HG03457 (cell line): ENCODE measurements at regions not wholly inside any gene's neighbourhood (a gene's known extent, or its start where the extent isn't known, plus 50 kb on each side); places are given as distances from the start of the nearest gene placed in this dataset.

ENCODE experiments used
- ATAC-seq: cut with Tn5 transposase; IDR thresholded peaks from one replicate; pipeline ENCODE4 v1.9.1; 2021; ENCODE audit warnings: moderate number of reproducible peaks; ENCODE audit not compliant: unreplicated experiment

GRCh38 chr20:24761220-24762065 lies 187.6 kb upstream of the CST7 start:
- no peak for ATAC-seq

- no peak for ATAC-seq
These were observed 186.7 kb upstream of the CST7 start for GRCh38 chr20:24762371-24762770.

- no peak for ATAC-seq
These were observed 186.2 kb upstream of the CST7 start for GRCh38 chr20:24762791-24763350.

- ATAC-seq = no peak
These were observed 185.6 kb upstream of the CST7 start for GRCh38 chr20:24763386-24764026.

- no peak for ATAC-seq
These were observed 184.9 kb upstream of the CST7 start for GRCh38 chr20:24764027-24764793.

- no peak for ATAC-seq
These were observed 184.3 kb upstream of the CST7 start for GRCh38 chr20:24764794-24765202.

- ATAC-seq = no peak
These were observed 183.5 kb upstream of the CST7 start for GRCh38 chr20:24765316-24766142.

- no peak for ATAC-seq
These were observed 182.9 kb upstream of the CST7 start for GRCh38 chr20:24766143-24766527.

GRCh38 chr20:24766826-24767622 lies 182.0 kb upstream of the CST7 start:
- no peak for ATAC-seq

GRCh38 chr20:24767623-24768100 lies 181.4 kb upstream of the CST7 start:
- no peak for ATAC-seq

- ATAC-seq = no peak
These were observed 180.8 kb upstream of the CST7 start for GRCh38 chr20:24768201-24768636.

GRCh38 chr20:24768713-24769601 lies 180.1 kb upstream of the CST7 start:
- no peak for ATAC-seq

GRCh38 chr20:24769878-24770627 lies 179.0 kb upstream of the CST7 start:
- ATAC-seq = no peak

- no peak for ATAC-seq
These were observed 178.2 kb upstream of the CST7 start for GRCh38 chr20:24770628-24771541.

GRCh38 chr20:24771542-24772061 lies 177.5 kb upstream of the CST7 start:
- no peak for ATAC-seq

- ATAC-seq = no peak
These were observed 176.4 kb upstream of the CST7 start for GRCh38 chr20:24772667-24773066.
